Umbilical cord (tissue), 1 donor: ENCODE measurements at regions not wholly inside any gene's neighbourhood (a gene's known extent, or its start where the extent isn't known, plus 50 kb on each side); places are given as distances from the start of the nearest gene placed in this dataset.

Experiments
- DNase-seq: peaks from one replicate; pipeline ENCODE4 v3.0.0-alpha.2; 2015; ENCODE audit warnings: low spot score

DNA sequence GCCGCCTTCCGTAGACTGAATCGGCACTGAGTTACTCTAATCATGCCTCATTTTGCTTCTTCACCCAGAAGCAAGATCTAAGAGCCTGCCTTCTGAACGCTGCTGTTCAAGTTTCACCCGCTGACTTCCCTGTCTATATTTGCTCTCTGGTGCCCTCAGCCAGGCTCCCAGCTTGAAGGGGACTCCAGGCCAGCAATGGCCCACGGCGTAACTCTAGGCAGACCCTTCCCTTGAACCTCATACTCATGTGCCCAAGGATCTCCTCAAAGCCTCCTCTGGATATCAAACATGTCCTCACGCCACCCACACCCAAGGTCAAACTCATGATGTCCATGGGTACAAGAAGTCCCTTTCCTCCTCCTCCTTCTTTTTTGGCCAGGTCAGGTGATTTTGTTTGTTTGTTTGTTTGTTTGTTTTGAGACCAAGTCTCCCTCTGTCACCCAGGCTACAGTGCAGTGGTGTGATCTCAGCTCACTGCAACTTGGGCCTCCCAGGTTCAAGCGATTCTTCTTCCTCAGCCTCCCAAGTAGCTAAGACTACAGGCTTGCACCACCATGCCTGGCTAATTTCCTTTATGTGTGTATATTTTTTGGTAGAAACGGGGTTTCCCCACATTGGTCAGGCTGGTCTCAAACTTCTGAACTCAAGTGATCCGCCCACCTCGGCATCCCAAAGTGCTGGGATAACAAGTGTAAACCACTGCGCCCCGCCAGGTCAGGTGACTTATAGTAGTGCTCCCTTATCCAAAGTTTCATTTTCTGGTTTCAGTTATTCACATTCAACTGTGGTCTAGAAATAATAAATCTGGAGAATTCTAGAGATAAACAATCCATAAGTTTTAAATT, 239.0 kb downstream of the SYK start:
- no peak for DNase-seq

DNA sequence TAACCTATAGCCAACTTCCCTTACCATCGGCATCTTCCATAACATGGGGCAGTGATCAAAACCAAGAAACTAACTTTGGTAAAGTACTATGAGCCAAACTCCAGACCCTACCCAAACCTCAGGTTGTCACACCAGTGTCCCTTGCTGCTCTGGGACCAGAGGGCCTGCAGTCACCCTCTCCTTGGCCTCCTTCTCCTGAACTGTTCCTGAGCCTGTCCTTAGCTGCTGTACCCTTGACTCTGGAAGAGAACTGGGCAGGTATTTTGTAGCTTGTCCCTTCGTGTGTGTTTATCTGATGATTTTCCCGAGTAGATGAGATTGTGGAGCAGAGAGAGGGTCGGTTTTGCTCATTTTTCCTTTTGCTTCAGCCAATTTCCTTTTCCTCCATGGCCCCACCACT, 240.4 kb downstream of the SYK start:
- DNase-seq = no peak

DNA sequence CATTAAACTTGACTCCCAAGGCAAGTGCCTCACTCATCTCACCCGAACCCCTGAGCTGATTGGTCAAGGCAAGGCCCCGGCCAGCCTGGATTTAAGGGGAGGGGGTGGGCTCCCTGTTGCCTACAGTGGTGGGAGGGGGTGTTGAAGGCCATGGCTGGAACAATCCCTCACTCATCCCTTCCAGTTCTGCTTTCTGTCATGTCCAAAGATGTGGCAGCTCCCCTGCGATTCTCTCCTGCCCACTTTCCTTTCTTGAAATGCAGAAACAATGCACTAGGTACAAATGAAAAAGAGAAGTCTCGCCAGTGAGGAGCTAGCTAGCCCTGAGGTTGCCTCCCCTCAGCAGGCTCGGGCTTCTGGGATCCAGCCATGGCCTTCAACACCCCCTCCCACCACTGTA, 240.9 kb downstream of the SYK start:
- no peak for DNase-seq

DNA sequence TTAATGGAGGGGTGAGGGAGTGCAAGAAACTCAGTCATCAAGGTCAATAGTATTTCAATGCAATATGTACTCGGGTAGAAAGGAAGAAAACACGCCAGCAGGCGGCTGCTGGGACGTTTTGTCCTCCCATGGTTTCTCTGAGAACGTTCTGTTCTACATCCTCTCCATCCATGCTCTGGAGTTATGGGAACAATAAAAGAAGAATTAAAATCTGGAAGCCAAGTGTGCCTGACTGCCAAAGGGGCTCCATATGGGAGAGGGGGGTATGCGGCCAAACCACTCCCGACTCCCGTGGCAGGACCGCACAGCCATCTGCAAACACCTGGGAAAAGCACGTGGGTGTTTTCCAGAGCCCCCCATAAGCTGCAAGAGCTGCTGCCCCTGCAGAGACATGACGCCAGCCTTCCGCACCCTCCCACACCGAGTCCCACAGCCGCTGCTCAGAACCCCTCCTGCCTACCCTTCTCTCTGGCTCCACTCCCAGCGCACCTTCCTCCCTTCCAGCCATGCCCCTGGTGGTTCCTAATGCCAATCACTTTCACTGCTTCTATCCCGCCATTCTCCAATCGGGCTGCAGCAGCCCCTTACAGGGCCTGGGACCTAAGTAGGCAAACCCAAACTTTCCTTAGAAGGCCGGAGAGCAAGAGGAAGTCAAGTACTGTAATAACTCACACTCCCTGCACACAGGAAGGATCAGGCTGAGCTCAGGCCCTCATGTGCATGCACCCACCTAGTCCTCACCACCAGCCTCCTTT, 241.6 kb downstream of the SYK start:
- no peak for DNase-seq

DNA sequence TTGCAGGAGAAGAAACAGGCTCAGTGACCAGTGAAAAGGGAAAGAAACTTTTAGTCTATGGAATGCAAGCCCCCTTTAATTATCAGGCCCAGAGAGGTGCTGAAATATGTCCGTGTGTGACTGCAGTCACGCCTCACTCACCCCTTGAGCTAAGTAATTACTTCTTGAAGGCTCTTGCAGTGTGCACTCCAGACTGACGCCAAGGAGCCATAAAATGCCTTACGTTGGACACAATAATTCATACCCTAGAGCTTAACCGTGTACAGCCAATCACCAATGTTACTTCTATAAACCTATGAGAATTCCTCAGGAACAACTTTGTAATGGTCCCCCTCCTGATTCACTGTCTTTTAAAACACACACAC, 242.2 kb downstream of the SYK start:
- no peak for DNase-seq

DNA sequence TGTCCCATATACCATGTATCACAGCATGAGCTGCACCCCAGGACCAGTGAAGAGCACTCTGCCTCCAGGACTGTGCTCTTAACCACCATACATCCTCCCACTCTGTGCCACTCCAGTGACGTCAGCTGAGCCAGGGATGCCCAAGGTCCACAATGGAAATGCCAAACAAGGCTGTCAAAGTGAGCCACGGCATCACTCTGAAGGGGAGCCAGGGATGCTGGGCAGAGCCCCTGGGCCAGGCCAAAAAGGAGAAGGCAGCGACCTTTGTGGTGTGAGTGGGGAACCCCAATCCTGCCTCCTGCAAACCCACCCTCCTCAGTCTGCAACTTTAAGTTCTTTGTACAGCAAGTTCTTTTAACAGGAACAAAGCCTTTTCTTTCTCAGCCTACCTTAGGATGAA, 242.7 kb downstream of the SYK start:
- DNase-seq = no peak

DNA sequence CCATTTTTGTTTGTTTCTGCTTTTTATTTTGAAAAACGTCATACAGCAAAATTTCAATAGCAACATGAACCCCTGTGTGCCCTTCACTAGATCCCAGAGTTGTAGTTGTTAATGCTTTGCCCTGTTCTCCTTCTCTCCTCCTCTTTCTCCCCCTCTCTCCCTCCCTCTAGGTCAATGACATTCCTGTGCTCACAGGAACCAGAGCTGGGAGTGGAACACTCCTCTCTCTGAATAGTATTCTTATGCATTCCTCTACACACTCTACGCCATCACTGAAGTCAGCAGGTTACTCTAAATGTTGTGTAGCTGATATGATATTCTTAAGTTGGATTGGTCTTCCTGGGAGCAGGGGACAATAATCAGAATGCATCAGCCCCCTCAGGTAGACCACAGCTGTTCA, 243.4 kb downstream of the SYK start:
- no peak for DNase-seq

DNA sequence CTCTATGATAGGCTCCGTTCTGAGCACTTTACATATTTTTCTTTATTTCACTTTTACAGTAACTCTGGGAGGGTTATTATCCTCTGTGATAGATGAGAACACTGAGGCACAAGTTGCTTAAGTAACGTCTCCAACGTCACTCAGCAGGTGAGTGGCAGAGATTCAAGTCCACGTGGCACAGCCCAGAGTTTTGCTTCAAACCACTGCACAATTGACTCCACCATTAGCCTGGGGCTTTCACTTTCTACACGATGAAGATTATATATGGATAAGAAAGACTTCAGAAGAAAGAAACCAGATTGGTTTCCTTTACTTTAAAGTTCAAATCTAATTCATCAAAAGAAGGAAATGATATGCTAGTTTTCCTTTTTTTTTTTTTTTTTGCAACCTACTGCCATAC, 245.9 kb downstream of the SYK start:
- DNase-seq = no peak

DNA sequence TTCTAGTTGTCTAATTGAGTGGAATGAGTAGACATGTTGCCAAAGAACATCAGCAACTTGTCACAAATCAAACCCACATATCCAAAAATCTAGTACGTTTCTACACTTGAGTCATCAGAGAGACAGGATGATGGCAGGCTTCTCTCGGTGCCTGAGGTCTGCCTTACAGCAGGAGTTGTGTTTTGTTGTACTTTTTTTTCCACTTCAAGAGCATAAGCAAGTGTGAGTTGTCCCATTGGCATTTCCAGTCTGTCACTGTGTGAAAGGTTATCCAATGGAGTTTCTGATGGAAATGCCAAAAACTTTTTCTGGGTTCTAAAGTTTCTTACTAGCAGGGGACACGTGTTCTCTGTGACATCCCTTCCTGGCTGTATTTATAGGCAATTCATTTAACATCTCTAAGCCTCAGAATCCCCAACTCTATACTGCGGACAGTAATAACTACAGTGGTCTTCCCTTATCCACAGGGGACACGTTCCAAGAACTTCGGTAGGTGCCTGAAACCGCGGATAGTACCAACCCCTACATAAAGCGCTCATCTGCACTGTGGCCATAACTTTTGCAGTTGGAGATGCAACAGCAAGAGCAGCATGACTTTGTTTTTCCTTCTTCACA, 246.5 kb downstream of the SYK start:
- no peak for DNase-seq

DNA sequence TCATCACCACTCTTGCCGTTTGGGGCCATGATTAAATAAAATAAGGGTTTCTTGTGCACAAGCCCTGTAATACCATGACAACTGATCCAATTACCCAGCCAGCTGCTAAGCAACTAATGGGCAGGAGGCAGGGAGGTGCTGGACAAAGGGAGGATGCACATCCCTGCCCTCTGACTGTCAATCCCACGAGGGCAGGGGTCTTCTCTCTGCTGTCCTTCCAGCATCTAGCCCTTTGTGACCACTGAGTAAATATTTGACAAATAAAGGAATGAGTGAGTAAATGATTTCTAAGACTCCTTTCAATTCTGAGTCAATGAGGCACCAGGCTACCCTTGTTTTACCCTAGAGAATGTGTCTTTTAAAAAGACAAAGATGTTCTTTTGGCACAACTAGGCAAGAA, 247.1 kb downstream of the SYK start:
- DNase-seq = no peak

DNA sequence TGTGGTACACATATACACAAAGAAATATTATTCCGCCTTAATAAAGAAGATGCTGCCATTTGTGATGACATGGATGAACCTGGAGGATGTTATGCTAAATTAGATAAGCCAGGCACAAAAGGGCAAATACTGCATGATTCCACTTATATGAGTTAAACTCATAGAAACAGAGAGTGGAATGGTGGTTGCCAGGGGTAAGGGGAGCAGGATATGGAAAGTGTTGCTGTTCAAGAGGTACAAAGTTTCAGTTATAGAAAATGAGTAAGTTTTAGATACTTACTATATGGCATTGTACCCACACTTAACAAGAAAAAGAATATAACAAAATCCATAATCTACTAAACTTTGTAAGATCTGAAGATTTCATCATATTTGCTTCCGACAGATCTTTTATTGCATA, 252.2 kb downstream of the SYK start:
- no peak for DNase-seq

DNA sequence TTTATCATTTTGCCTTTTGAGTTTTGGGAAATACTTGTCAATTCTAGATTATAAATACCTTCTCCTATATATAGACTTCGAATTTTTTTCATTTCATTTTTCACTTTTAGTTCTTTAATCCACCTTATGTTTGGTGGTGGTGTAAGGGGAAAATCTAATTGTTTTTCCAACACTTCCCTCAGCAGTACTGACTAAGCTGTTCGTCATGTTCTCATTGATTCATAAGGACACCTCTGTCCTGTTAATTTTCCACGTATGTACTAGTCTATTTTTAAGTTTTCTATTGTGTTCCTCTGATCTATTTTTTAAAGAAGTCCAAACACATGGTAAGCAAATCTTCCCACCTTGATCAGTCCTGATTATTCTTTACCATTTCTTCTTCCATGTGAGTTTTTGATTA, 254.2 kb downstream of the SYK start:
- no peak for DNase-seq

DNA sequence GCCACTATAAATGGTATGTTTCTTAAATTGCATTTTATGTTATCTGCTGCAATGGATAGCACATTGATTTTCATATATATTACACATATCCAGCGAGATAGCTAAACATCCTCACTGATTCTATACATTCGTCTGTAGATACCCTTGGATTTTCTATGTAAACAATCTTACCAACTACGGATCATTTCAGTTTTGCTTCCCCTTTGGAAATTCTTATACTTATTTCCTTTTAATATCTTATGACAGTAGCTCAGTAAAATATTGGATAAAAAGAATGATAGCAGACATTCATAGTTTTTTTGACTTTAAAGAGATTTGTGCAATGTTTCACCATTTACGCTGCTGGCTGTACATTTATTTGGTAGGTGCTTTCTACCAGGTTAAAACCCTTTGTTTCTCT, 254.9 kb downstream of the SYK start:
- DNase-seq = no peak

DNA sequence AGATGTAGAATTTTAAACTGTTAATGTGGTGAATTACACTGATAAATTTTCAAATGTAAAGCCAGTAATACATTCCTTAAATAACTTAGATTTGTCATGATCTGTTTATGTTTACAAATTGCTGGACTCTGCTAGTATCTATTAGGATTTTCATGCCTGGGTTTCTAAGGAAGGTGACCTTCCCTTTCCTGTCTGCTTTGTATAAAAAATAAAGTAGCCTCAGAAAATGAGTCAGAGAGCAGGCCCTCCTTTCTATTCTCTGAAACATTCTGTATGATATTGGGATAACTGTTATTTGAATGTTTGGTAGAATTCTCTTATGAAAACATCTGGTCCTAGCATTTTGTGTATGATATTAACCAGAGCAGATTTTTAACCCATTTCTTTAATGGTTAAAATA, 255.3 kb downstream of the SYK start:
- DNase-seq = no peak

DNA sequence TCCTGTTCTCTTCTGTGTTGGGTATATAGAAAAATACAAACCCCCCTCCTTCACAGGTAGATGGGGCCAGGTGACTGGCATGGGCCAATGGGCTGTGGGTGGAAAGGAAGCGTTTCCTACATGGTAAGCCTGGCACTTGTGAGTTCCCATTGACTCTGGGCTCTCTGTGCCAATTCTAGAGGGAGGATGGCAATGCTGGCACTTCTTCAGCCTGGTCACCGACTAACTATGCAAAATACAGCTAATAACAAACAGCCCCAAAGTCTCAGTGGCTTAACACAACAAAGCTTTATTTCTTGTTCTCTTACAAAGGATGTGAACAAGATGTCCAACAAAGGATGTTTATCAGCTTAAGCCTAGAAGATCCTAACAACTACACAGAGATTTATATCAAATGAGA, 258.1 kb downstream of the SYK start:
- no peak for DNase-seq

DNA sequence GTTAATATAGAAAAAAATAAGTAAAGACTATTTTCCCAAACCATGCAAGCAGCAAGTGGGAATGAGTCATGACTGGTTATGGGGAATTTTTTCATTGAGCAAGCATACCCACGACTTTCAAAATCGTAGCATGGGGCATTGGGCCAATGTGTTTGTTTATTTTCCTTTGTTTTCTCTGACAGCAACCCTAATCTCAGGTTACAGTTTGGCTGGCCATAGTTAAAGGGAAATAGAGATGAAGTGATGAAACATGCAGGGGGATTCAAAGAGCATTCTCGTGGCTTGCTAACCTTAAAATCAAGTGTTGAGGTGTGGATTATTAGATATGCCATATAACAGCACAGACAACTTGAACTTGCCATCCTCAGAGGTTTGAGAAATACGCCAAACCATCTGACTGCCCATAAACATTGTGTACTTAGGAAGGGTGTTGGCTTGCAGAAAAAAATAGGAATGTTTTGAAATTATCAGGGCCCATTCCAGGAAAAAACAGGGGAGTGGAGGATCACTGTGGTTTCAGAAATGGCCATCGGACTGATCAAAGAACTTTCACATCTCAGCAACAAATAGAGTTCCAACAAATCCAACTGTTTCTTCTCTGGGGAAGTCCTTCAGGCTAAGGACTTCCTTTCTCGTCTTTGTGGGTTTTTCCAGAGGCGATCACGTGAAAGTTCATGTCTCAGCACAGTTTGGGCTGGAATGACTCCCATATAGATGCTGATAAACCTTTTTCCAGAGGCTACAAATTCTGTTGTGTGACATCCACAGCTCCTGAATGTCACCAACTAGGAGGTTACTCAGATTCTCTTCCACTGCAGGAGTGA, 259.1 kb downstream of the SYK start:
- no peak for DNase-seq

DNA sequence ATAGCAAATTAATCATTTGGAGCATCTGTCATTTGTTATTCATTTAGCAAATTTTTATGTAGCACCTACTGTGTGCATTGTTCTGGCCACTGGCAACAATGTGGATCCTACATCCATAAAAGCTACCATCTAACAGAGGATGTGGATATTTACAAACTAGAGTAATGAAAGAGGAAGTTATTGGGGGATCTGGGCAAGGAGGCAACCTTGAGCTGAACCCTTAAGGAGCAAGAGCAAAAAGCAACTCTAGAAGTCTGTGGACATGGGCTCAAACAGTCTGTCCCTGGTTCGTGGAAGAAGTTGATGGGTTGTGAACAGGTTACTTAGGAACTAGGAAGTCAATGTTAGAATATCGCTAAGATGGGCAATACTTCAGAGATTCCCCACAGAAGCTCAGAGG, 259.9 kb downstream of the SYK start:
- DNase-seq = no peak

DNA sequence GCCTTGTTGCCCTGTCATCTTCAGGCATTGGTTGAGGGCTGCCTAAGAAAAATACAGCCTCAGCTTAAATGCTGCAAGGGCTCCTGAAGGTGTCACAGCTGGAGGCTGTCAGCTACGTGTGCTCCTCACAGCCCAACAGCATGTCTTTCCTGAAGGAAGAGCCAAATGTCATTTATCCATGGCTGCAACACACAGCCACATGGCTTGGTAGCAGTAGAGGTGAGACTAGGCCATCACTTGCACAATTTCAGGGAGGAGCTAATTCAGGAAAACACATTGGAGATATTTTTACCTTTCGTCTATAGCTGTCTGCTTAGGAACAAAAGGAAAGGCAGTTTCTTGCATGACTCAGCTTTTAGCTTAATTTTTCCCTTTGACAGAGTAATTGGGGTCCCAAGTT, 260.7 kb downstream of the SYK start:
- no peak for DNase-seq

DNA sequence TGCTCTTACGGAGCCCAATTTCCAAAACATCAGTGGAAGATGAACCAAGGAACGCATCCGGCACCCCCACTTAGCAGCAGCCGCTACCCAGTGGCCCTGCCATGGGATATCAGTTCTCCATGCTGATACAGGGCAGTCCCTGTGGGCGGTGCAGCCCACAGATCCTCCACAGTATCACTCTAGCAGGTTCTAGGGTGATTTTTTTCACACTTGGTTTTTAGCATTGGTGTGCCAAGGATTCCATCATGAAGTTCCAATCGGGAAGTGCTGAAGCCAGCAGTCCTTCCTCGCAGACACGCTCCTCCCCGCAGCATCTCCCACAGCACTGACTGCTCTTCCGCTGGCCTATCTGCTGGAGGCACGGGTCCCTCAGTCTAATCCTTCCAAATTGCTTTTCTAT, 261.9 kb downstream of the SYK start:
- DNase-seq = no peak

DNA sequence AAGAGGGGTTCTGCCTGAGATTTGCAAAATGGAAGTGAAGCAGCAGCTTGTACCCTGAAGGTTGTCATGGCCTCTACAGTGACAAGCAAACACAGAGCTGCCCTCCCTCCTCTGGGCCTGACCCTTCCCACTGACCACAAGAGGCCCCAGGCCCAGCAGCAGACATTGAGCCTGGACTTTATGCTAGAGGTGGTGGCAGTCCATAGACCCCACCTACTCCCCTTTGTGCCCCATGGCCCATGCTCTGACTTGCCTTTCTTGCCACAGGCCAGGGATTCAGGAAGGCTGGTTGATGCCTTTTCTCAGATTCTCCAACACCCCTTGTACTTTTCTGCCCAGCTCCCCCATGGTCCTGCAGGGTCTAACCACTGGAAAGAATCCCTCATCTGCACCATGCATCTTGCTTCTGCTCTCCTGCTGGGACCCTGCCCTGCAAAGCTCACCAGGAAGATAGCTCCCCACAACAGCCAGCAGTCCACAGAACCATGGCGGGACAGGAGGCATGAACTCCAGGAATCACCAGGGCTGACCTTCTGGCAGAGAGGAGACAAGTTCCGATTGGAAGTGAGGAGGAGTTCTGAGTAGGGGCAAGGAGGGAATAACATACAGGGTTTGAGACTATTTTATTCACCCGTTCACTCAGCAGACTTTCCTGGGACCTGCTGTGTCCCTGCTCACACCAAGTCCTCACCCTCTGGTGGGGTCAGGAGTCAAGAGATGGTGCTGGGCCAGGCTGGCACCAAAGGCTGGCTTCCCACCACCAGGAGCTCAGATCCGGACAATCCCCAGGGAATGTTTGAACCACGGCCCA, 263.8 kb downstream of the SYK start:
- no peak for DNase-seq

DNA sequence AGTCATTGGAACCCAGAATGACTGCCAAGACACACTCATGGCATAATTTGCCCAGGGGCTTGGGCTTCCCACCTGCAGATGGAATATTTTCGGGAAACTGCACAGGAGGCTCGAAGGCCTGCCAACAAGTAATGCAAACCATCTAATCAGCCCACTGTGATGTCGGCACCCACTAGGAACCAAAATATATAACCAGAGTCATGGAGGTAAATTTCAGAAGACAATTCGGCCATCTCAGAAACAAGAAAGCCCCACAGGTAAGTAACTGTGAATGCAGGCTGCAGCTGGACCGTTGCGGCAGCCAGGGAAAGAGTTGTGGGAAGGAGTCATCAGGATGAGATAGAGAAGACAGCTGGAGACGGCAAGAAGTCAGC, 264.4 kb downstream of the SYK start:
- DNase-seq = no peak
